OCI-LY3 (cell line): ENCODE measurements at regions not wholly inside any gene's neighbourhood (a gene's known extent, or its start where the extent isn't known, plus 50 kb on each side); places are given as distances from the start of the nearest gene placed in this dataset.

Experiments used
- CTCF ChIP-seq: fragments of 200-600, 300-600 bp; sonication (generic); IDR thresholded peaks from 2 replicates; pipeline ENCODE4 v1.5.1; 2014; ENCODE audit warnings: antibody characterized with exemption, low read length, low read depth
- EZH2phosphoT487 ChIP-seq: fragments of 200-600 bp; shearing (Covaris generic); IDR thresholded peaks from 2 replicates; pipeline ENCODE4 v1.6.1; 2018; ENCODE audit warnings: antibody characterized with exemption, mixed run types, low read depth

- TF ChIP-seq CTCF (no peak), EZH2phosphoT487 (no peak)
These were observed 2101.5 kb upstream of the AGA start for GRCh38 chr4:179543771-179544170.
